GM21717 (cell line): ENCODE measurements at regions not wholly inside any gene's neighbourhood (a gene's known extent, or its start where the extent isn't known, plus 50 kb on each side); places are given as distances from the start of the nearest gene placed in this dataset.
"Not testable (repeated sequence)": the region's sequence is repeated elsewhere in the genome, so short reads cannot be mapped to it uniquely, and the experiment has no call there.

Source experiments
- ATAC-seq: cut with Tn5 transposase; IDR thresholded peaks from one replicate; pipeline ENCODE4 v1.9.1; 2021; ENCODE audit warnings: mild to moderate bottlenecking, moderate library complexity; ENCODE audit not compliant: unreplicated experiment

DNA sequence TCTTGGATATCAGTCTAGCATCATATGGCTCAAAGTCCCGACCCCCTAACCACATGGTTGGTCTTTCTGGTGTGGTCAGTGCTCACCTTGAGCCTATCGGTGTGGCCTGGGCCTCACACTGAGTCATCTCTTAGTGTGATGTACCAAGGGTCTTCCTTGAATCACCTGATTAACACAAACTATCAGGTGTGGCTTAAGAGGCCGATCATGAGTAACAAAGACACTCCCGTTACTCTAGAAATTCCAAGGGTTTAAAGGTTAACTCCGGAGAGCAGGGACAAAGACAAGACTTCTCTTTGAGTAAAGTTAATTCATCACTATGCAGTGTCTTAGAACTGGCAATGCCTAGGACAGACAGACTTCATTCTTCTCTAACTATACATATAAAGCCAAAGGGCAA lies 52.3 kb upstream of the ARMC3 start:
- no peak for ATAC-seq

DNA sequence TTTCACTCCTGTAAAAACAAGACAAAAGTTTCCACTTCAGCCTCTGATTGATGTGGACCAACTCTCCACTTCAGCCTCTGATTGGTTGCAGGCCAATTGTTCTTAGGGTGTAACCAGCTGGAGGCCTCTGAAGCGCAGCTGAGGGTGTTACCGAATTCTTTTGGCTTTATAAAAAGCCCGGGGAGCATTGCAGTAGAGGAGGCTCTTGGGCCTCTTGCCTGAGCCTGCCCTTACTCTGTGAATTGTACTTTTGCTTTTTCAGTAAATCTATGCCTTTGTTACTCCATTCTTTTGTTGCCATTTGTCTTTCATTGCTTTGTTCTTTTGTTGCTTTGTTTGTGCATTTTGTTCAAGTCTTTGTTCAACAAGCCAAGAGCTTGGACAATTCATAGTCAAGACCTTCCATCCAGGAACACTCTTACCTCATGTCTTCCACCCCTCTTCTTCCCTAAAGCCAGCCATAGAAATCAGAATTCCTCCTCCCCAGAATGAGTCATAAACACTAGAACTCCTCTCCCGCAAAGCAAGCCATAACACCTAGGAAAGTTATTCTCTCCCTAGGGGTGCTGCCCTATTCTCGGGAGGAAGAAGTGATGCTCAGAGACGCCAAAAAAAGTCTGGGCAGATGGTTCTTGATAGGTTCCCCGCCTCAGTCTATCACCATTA lies 53.5 kb upstream of the ARMC3 start:
- no peak for ATAC-seq

DNA sequence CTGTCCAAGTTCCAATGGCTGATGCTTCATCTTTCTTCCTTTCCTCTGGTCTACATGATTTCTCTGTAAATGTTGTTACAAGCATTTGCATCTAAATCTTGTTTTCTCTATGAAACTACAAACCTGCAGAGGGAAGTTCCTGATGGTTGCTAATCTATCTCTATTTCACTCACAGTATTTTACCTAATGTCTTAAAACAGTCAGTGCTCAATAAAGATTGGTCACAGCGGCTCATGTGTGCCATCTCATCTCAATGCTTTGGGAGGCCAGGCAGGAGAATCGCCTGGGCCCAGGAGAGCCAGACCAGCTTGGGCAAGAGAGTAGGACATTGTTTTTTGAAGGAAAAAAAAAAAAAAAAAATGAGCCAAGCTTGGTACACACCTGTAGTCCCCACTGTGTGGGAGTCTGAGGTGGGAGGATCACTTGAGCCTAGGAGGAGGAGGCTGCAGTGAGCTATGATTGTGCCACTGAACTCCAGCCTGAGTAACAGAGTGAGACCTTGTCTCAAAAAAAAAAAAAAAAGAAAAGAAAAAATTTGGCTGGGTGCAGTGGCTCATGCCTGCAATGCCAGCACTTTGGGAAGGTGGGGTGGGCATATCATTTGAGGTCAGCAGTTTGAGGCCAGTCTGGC lies 71.3 kb upstream of the ARMC3 start:
- ATAC-seq = no peak

DNA sequence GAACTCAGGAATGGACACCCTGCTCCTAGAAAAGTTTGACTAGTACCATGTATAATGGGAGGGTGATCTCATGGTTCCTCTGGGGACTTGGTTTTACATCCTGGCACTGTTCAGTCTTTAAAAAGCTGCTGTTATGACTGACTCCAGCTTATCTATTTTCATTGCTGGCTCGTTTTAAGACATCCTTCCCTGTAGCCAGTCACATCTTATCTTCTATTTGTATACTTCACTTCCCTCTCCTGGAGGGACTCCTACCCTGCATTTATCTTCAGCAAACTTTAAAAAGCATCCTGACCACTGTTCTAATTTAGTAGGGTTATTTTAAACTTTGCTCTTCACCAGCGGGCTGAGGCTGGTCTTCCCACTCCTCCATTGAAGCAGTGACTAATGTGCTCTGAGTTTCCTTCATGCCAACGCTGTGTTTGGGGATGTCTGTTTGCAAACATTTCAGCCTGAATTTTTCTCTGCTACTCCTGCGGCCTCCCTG lies 72.9 kb upstream of the ARMC3 start:
- no peak for ATAC-seq

DNA sequence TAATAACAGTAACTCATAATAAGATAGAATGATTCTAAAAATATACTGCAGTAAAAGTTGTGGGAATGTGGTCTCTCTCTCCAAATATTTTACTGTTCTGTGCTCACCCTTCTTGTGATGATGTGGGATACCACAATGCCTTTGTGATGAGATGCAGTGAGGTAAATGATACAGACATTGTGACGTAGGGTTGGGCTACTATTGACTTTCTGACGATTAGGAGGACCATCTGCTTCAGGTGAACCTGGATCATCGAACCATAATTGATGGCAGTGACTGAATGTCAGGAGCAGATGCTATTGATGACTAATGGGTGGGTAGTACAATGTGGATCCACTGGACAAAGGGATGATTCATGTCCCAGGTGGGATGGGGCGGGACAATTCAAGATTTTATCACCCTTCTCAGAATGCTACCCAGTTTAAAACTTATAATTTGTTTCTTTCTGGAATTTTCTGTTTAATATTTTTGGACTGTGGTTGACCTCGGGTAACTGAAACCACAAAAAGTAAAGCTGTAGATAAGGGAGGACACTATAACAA lies 73.9 kb upstream of the ARMC3 start:
- no peak for ATAC-seq

DNA sequence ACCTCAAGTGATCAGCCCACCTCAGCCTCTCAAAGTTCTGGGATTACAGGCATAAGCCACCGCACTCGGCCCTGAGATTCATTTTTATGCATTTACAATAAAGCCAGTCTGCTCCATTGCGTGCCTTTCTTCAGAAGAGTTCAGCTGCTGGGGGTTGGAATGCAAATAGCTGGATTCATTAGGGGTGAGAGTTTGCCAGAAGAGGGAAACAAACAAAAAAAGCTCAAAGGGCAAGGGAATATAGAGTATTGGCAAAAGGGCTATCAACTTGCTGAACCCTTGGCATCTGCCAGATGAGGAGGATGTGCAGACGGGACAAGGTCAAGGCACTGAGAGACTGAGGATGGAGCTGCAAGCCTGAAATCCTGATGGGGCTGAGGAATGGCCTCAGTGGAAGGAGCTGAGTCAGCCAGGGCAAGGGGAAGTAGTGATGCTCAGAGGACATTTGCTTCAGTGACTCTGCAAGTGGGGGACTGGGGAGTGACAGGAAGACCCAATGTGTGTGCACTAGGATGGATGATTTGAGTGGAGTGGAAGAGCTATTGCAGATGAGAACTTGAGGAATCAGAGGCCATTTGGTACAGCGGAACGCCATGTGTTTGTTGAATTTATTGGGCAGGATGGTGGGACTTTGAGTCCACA lies 75.0 kb upstream of the ARMC3 start:
- ATAC-seq = no peak

DNA sequence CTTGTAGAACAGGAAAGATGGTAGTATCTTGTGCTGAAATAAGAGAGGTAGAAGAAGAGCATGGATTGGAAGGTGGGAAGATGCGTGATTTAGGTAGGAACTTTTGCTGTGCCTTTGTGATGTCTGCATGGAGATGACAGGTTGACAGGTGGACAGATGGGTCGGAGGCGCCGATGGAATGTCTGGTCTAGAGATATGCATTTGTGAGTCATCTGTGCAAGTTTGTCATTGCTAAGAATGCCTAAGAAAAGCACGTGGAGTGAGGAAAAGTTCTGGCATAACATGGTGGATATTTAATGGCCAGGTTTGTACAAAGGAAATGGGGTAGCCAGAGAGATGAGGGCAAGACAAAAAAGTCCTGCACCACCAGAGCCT lies 76.0 kb upstream of the ARMC3 start:
- no peak for ATAC-seq

DNA sequence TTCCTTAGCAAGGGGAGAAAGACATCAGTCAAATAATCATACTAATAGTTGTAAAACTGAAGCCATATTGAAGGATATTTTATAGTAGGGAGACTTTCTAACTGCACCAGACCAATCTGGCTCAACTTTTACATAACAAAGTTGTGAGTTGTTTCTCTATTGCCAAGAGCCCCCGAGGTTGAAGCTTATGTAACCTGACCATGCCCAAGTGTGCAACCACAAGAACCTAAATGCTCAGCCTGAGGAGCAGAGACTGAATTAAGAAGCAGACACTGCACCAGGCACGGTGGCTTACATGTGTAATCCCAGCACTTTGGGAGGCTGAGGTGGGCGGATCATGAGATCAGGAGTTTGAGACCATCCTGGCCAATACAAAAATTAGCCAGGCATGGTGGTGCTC lies 77.3 kb upstream of the ARMC3 start:
- no peak for ATAC-seq

DNA sequence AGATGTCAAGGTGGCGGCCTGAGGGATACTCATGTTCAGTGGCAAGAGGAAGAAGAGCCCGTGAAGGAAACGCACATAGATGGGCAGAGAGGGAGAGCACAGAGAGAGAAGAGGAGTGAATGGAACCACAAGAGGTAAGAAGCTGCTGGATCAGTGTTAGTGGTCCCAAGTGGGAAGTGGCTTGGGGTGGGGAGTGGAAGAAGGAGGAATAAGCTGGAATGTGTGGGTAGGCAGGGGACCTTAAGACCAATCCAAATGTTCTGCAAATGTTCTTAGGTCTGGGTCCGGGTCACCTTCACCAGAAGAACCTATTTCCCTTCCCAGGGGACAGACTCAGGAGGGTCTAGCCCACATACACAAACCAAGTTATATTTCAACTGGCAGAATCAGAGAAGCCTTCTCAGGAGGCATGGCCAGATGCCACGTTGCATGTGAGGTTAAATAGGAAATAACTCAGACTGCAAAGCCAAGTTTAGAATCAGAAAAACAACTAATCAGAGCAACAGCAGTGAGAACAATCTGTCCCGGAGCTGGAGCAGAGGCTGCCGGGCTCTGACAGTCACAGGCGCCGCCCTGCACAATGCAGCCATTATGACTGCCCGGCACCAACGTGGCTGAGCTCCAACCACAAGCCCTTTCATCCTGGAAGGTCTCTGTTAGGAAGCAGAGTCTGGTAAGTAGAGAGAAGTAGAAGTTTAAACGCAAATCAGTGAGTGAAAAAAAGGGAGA lies 78.6 kb upstream of the ARMC3 start:
- no peak for ATAC-seq

DNA sequence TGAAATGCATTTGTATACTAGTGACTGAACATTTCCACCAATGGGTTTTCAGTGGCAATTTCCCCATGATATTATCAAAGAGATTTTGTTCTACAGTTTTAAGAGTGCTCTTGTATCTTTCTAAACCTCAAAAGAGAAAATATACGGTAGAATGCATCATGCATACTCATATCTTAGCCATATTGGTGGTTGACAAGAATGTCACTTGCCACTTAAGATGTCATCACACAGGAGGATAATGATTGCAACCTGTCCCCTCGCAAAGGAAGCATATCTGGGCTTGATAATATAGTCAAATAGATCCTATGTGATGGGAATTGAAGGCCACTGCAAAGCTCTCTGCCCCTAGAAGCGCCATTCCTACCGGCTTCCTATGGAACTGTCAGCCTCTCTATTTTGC lies 79.3 kb upstream of the ARMC3 start:
- no peak for ATAC-seq

DNA sequence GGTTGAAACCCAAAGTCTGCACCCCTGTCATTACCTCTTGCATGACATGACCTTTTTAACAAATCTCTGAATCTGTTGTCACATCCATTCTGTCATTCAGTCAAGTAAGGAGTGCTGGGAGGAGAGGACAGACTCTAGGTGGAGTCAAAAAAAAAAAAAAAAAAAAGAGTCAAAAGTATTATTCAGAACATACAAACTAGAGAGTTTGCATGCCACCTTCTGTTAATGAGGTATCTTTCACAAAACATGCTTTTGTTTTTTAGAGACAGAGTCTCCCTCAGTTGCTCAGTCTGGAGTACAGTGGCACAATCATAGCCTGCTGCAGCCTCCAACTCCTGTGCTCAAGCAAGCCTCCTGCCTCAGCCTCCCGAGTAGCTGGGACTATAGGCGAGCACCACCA lies 81.6 kb upstream of the ARMC3 start:
- no peak for ATAC-seq

DNA sequence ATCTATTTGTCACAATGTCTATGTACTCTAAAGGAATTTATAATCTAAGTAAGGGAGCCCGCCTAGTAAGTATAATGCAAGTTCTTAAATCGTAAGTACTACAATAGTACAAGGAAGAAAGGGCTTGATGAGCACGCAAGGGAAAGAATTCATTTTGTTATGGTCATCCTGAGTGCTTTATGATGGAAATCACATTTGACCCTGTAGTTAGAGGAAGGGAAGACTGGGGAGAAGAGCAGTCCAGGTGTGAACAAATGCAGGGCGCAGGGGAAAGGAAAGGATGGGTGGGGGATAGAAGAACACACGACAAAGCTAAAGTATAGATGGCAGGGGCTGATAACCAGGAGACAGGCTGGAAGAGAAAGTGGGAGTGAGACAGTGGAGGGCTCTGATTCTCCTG lies 88.2 kb upstream of the ARMC3 start:
- ATAC-seq = no peak

DNA sequence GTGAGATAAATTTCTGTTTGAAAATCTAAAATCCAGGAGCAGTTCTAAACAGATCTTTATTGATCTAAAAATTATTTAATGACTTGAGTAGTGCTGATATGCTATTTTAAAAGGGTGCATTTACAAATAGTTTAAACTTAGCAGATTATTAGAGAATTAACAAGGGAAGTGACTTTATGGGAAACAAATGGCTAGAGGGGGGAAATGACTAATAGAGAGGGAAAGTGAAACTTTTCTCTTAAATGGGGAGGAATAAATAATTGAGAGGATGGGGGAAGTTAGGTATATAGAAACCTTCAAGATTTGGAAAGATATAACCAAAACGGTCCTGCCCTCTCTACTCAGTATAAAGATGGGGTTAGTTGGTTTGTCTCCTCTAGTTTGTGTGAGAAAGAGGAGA lies 90.1 kb upstream of the ARMC3 start:
- ATAC-seq = no peak

DNA sequence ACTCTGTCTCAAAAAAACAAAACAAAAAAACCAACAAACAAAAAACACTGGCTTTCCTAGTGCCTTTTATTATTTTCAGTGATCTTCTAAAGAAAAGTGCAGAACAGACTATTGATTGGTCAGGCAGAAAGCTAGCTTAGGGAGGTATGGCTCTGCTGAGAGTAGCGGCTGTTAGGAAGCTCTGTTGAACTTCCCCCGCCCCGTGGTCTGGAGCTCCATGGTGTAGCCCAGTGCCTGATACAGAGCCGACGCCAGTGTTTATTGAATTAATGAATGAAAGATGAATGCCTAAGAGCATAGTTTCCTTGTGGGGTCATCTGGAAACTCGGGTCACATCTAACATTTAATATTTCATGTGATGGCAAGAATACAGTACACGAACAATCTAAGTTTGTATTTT lies 90.5 kb upstream of the ARMC3 start:
- no peak for ATAC-seq

DNA sequence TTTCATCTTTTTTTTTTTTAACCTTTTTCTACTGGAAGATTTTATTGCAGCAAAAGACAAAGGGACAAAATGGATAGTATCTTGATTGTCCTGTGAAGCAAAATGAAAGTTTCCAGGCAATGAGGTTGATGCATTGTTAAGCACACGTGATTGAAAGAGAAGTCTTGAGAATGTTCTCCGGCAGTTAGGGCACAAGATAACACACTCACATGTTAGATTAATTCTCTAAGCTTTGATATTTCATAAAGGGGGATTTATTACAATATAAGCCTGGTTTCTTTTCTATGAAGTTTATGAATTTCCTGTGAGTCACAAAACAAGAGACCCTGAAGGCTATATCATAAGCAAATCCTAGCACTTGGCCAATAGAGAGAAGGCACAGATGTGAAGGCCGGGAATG lies 93.4 kb upstream of the ARMC3 start:
- no peak for ATAC-seq

DNA sequence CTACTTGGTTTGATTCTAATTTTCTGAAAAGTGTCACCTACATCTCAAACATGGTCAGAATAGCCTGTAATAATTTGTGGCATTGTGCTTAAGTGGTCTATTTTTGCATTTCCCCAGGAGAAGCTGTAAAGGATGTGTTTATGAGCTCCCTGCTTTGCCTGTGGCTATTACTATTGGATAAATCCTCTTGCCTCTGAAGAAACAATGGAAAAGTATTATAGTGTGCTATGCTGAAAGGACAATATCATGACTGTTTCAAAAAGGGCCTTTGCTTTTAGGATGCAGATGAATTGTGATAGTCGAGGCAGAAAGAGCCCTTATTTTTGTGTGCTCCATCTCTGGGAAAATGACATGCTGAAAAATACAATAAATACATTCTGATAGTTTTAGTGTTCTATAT lies 94.1 kb upstream of the ARMC3 start:
- ATAC-seq = no peak

DNA sequence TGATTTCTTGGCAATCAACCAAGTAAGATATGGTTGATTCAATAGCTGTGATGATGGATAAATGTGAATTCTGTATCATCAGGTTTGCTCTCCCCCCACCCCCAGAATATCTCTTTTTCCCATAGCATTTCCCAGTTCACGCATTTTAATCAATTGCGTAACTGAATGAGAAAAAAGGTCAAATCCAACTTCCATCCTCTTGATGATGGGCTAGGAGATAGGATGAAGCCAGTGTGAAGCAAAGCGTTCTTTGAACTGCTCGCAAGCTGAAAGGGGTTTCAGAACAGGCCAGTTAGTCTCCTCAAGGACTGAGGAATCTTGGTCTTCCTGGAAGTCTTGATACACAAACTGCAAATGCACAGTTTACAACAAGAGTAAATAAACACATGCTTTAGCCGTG lies 94.5 kb upstream of the ARMC3 start:
- ATAC-seq = no peak

DNA sequence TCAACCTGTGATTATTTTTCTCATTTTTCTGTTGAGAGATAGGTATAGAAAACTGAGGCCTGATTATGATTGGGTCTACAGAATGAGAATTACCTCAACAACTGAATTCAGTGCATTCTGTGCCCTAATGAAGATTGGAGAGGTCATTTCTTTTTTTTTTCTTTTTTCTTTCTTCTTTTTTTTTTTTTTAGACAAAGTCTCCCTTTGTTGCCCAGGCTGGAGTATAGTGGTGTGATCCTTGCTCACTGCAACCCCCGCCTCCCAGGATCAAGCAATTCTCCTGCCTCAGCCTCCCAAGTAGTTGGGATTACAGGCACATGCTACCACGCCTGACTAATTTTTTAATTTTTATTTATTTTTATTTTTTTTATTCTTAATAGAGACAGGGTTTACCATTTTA lies 95.0 kb upstream of the ARMC3 start:
- ATAC-seq = no peak

DNA sequence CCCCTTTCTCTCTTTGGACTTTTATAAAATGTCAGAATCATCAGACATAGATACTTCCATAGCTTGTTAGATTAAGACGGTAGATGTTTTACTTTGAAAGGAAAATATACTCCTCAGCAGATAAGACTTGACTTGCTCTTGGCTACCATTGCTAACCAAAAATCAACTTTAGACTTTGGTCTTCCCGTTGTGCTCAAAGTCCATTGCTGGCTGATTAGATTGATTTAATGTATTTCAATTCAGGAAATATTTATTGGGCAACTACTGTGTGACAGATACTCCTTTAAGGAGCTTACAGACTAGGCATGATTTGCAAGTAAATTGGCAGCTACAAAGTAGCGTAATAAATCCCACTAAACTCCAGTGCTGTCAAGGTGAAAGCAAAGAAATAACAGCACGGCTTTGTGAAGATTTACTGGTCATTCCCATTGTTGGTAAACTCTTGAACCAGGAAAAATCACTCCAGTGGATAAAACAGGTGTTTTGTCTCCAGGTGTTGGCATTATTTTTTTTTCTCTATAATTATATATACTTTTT lies 95.7 kb upstream of the ARMC3 start:
- no peak for ATAC-seq

DNA sequence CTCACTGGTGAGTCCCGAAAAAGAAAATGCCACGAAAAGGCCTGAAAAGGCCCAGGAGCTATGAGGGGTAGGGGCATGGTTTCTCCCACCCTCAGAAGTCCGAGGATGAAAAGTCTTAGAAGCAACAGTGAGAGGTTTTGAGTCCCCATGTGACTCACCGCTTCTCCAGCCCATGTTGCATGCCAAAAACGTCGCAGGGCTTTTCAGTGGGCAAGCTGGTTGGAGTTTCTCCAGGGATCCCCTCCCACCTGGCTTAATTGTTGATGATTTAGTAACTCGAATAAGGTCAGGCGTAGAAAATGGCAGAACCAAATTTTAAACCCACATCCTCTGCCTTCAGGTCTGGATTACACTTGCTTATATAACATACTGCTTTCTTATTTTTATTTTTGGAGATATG lies 96.3 kb upstream of the ARMC3 start:
- no peak for ATAC-seq

DNA sequence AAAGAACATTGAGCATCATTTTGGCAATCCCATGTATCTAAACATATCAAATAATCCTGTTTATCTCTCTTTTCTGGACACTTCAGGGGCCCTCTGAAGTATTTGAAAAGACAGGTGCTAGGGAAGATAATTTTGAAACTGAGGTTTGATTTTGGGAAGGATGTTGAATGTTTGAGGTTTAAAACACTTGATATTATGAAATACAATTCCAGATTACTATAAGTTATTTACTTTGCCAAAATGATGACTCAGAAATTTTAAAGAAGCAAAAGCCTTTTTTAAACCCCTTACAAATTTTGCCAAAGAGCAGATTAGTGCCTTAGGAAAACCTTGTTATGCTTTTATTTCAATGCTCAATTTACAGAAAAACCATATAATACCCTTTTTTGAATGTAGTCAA lies 99.1 kb upstream of the ARMC3 start:
- ATAC-seq = not testable (repeated sequence)
